ENCODE measurements at regions not wholly inside any gene's neighbourhood (a gene's known extent, or its start where the extent isn't known, plus 50 kb on each side); places are given as distances from the start of the nearest gene placed in this dataset.
"Not testable (repeated sequence)": the region's sequence is repeated elsewhere in the genome, so short reads cannot be mapped to it uniquely, and the experiment has no call there.

- H3K4me1 ChIP-seq (ENCODE audit: control insufficient read depth, insufficient read depth, low read length), result no peaks in the 10 kb centered on the region
- H3K36me3 ChIP-seq (ENCODE audit: control insufficient read depth, insufficient read depth, low read length), result no peaks in the 10 kb centered on the region
- no peaks in the 10 kb centered on the region for H3K27me3 ChIP-seq (ENCODE audit: control insufficient read depth, insufficient read depth, low read length)
- no peaks in the 10 kb centered on the region for H3K9me3 ChIP-seq (ENCODE audit: control insufficient read depth, insufficient read depth, low read length)
- no peak overlapping the region for H3K27ac ChIP-seq (ENCODE audit: low read depth, low read length)
- no peak overlapping the region for H3K4me3 ChIP-seq (ENCODE audit: low read depth, low read length)
- WGBS (ENCODE audit: insufficient coverage), result no CpG with 5 or more reads among the region's 1 CpG
- DNase-seq (ENCODE audit: low read depth in 4 of 6, low spot score in 6 of 6), result no peak
Measured at GRCh38 chr6:144630857-144631256, 345.7 kb downstream of the UTRN start.

- H3K27ac ChIP-seq (ENCODE audit: low read depth, low read length), result no peak overlapping the region
- H3K36me3 ChIP-seq (ENCODE audit: control insufficient read depth, insufficient read depth, low read length), result no peaks in the 10 kb centered on the region
- WGBS (ENCODE audit: insufficient coverage), result no CpG with 5 or more reads among the region's 3 CpGs
- H3K9me3 ChIP-seq (ENCODE audit: control insufficient read depth, insufficient read depth, low read length), result no peaks in the 10 kb centered on the region
- H3K27me3 ChIP-seq (ENCODE audit: control insufficient read depth, insufficient read depth, low read length), result no peaks in the 10 kb centered on the region
- H3K4me1 ChIP-seq (ENCODE audit: control insufficient read depth, insufficient read depth, low read length), result no peaks in the 10 kb centered on the region
- no peak overlapping the region for H3K4me3 ChIP-seq (ENCODE audit: low read depth, low read length)
- no peak for DNase-seq (ENCODE audit: low read depth in 4 of 6, low spot score in 6 of 6)
Measured at GRCh38 chr6:144632266-144632665, 347.1 kb downstream of the UTRN start.

- Histone ChIP-seq H3K4me3 (ENCODE audit: low read depth, low read length) (no peak overlapping the region), H3K27ac (ENCODE audit: low read depth, low read length) (no peak overlapping the region), H3K4me1 (ENCODE audit: control insufficient read depth, insufficient read depth, low read length) (no peaks in the 10 kb centered on the region), H3K9me3 (ENCODE audit: control insufficient read depth, insufficient read depth, low read length) (no peaks in the 10 kb centered on the region), H3K27me3 (ENCODE audit: control insufficient read depth, insufficient read depth, low read length) (no peaks in the 10 kb centered on the region), H3K36me3 (ENCODE audit: control insufficient read depth, insufficient read depth, low read length) (no peaks in the 10 kb centered on the region)
- 72% methylated on average over 4 of the region's 4 CpGs for WGBS (ENCODE audit: insufficient coverage)
- no peak for DNase-seq (ENCODE audit: low read depth in 4 of 6, low spot score in 6 of 6)
Measured at GRCh38 chr6:144633886-144634285, 348.8 kb downstream of the UTRN start.

GRCh38 chr6:144634371-144634770 lies 349.2 kb downstream of the UTRN start:
- WGBS (ENCODE audit: insufficient coverage), result 94% methylated on average over 2 of the region's 4 CpGs
- Histone ChIP-seq H3K4me3 (ENCODE audit: low read depth, low read length) (no peak overlapping the region), H3K4me1 (ENCODE audit: control insufficient read depth, insufficient read depth, low read length) (no peaks in the 10 kb centered on the region), H3K27ac (ENCODE audit: low read depth, low read length) (no peak overlapping the region), H3K27me3 (ENCODE audit: control insufficient read depth, insufficient read depth, low read length) (no peaks in the 10 kb centered on the region), H3K9me3 (ENCODE audit: control insufficient read depth, insufficient read depth, low read length) (no peaks in the 10 kb centered on the region), H3K36me3 (ENCODE audit: control insufficient read depth, insufficient read depth, low read length) (no peaks in the 10 kb centered on the region)
- no peak for DNase-seq (ENCODE audit: low read depth in 4 of 6, low spot score in 6 of 6)

GRCh38 chr6:144635051-144635450 lies 349.9 kb downstream of the UTRN start:
- Histone ChIP-seq H3K9me3 (ENCODE audit: control insufficient read depth, insufficient read depth, low read length) (no peaks in the 10 kb centered on the region), H3K4me3 (ENCODE audit: low read depth, low read length) (no peak overlapping the region), H3K27ac (ENCODE audit: low read depth, low read length) (no peak overlapping the region), H3K36me3 (ENCODE audit: control insufficient read depth, insufficient read depth, low read length) (no peaks in the 10 kb centered on the region), H3K27me3 (ENCODE audit: control insufficient read depth, insufficient read depth, low read length) (no peaks in the 10 kb centered on the region), H3K4me1 (ENCODE audit: control insufficient read depth, insufficient read depth, low read length) (no peaks in the 10 kb centered on the region)
- DNase-seq (ENCODE audit: low read depth in 4 of 6, low spot score in 6 of 6), result no peak
- 92% methylated on average over 1 of the region's 3 CpGs for WGBS (ENCODE audit: insufficient coverage)

GRCh38 chr6:144636025-144636424 lies 350.9 kb downstream of the UTRN start:
- not testable (repeated sequence) for H3K36me3 ChIP-seq (ENCODE audit: control insufficient read depth, insufficient read depth, low read length); H3K27ac ChIP-seq (ENCODE audit: low read depth, low read length); DNase-seq (ENCODE audit: low read depth in 4 of 6, low spot score in 6 of 6); H3K4me3 ChIP-seq (ENCODE audit: low read depth, low read length); H3K9me3 ChIP-seq (ENCODE audit: control insufficient read depth, insufficient read depth, low read length); H3K27me3 ChIP-seq (ENCODE audit: control insufficient read depth, insufficient read depth, low read length); H3K4me1 ChIP-seq (ENCODE audit: control insufficient read depth, insufficient read depth, low read length)
- whole genome bisulfite sequencing (ENCODE audit: insufficient coverage), result no CpG with 5 or more reads among the region's 3 CpGs

GRCh38 chr6:144637541-144637940 lies 352.4 kb downstream of the UTRN start:
- Histone ChIP-seq H3K27me3 (ENCODE audit: control insufficient read depth, insufficient read depth, low read length) (no peaks in the 10 kb centered on the region), H3K27ac (ENCODE audit: low read depth, low read length) (no peak overlapping the region), H3K9me3 (ENCODE audit: control insufficient read depth, insufficient read depth, low read length) (no peaks in the 10 kb centered on the region), H3K36me3 (ENCODE audit: control insufficient read depth, insufficient read depth, low read length) (no peaks in the 10 kb centered on the region), H3K4me3 (ENCODE audit: low read depth, low read length) (no peak overlapping the region), H3K4me1 (ENCODE audit: control insufficient read depth, insufficient read depth, low read length) (no peaks in the 10 kb centered on the region)
- WGBS (ENCODE audit: insufficient coverage), result no CpG with 5 or more reads among the region's 4 CpGs
- no peak for DNase-seq (ENCODE audit: low read depth in 4 of 6, low spot score in 6 of 6)

- DNase-seq (ENCODE audit: low read depth in 4 of 6, low spot score in 6 of 6), result no peak
- WGBS (ENCODE audit: insufficient coverage), result 88% methylated on average over 1 of the region's 1 CpG
- Histone ChIP-seq H3K27me3 (ENCODE audit: control insufficient read depth, insufficient read depth, low read length) (no peaks in the 10 kb centered on the region), H3K36me3 (ENCODE audit: control insufficient read depth, insufficient read depth, low read length) (no peaks in the 10 kb centered on the region), H3K4me3 (ENCODE audit: low read depth, low read length) (no peak overlapping the region), H3K4me1 (ENCODE audit: control insufficient read depth, insufficient read depth, low read length) (no peaks in the 10 kb centered on the region), H3K27ac (ENCODE audit: low read depth, low read length) (no peak overlapping the region), H3K9me3 (ENCODE audit: control insufficient read depth, insufficient read depth, low read length) (no peaks in the 10 kb centered on the region)
Measured at GRCh38 chr6:144639654-144640053, 354.5 kb downstream of the UTRN start.

- Histone ChIP-seq H3K27ac (ENCODE audit: low read depth, low read length) (no peak overlapping the region), H3K36me3 (ENCODE audit: control insufficient read depth, insufficient read depth, low read length) (no peaks in the 10 kb centered on the region), H3K9me3 (ENCODE audit: control insufficient read depth, insufficient read depth, low read length) (no peaks in the 10 kb centered on the region), H3K4me3 (ENCODE audit: low read depth, low read length) (no peak overlapping the region), H3K27me3 (ENCODE audit: control insufficient read depth, insufficient read depth, low read length) (no peaks in the 10 kb centered on the region), H3K4me1 (ENCODE audit: control insufficient read depth, insufficient read depth, low read length) (no peaks in the 10 kb centered on the region)
- DNase-seq (ENCODE audit: low read depth in 4 of 6, low spot score in 6 of 6), result no peak
- no CpG with 5 or more reads among the region's 1 CpG for WGBS (ENCODE audit: insufficient coverage)
Measured at GRCh38 chr6:144641286-144641685, 356.2 kb downstream of the UTRN start.

GRCh38 chr6:144644776-144645175 lies 359.6 kb downstream of the UTRN start:
- DNase-seq (ENCODE audit: low read depth in 4 of 6, low spot score in 6 of 6), result no peak
- Histone ChIP-seq H3K4me3 (ENCODE audit: low read depth, low read length) (no peak overlapping the region), H3K36me3 (ENCODE audit: control insufficient read depth, insufficient read depth, low read length) (no peaks in the 10 kb centered on the region), H3K4me1 (ENCODE audit: control insufficient read depth, insufficient read depth, low read length) (no peaks in the 10 kb centered on the region), H3K27me3 (ENCODE audit: control insufficient read depth, insufficient read depth, low read length) (no peaks in the 10 kb centered on the region), H3K27ac (ENCODE audit: low read depth, low read length) (no peak overlapping the region), H3K9me3 (ENCODE audit: control insufficient read depth, insufficient read depth, low read length) (no peaks in the 10 kb centered on the region)
- no CpG with 5 or more reads among the region's 1 CpG for whole genome bisulfite sequencing (ENCODE audit: insufficient coverage)
